GM23338 (cell line): ENCODE measurements at regions not wholly inside any gene's neighbourhood (a gene's known extent, or its start where the extent isn't known, plus 50 kb on each side); places are given as distances from the start of the nearest gene placed in this dataset.

Experiments
- CTCF ChIP-seq, 2 experiments: fragments of 200-600 bp in 1 of 2; sonication (generic) in 1 of 2; conservative IDR thresholded peaks; 2 replicates each; pipeline versions ENCODE4 v1.5.1 to v1.6.1; 2016 to 2017; ENCODE audit warnings: antibody characterized with exemption in 2 of 2, low read depth in 2 of 2, mild to moderate bottlenecking in 2 of 2, moderate library complexity in 1 of 2
- EZH2 ChIP-seq: fragments of 200-600 bp; sonication (generic); IDR thresholded peaks from one replicate; pipeline ENCODE4 v1.8.0; 2017; ENCODE audit warnings: antibody characterized with exemption, mild to moderate bottlenecking, low read depth; ENCODE audit not compliant: unreplicated experiment
- EZH2phosphoT487 ChIP-seq: fragments of 200-600 bp; sonication (generic); IDR thresholded peaks from one replicate; pipeline ENCODE4 v1.8.1; 2018; ENCODE audit warnings: antibody characterized with exemption; ENCODE audit not compliant: unreplicated experiment
- POLR2AphosphoS5 ChIP-seq: IDR thresholded peaks from 2 replicates; pipeline ENCODE4 v1.6.1; 2016; ENCODE audit warnings: antibody characterized with exemption, low read depth
- TF ChIP-seq, protein P1 (sequence below): IDR thresholded peaks from one replicate; pipeline ENCODE4 v1.6.1; 2018; ENCODE audit warnings: antibody characterized with exemption; ENCODE audit not compliant: unreplicated experiment

DNA sequence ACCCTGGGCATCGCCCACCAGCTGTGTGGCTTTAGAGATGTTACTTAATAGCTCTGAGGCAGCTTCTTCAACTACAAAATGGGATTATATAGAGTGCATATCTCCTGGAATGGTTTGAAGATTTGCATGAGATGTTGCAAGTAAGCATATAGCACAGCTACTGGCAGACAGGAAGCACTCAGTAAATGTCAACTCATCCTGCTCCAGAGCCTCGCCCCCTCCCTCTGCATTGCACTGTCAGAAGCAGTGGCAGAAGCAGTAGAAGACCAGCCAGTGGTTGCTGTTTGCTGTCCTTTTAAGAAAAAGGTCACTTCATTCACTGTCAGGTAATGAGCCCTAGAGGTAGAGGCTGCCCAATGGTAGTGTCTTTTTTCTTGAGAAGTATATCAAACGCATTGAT, 180.0 kb upstream of the GHITM start:
- TF ChIP-seq EZH2 (no peak), CTCF (conservative IDR thresholded peaks at IDR 0.05; ENCODE audit: low read depth in 2 of 2) (no peak), EZH2phosphoT487 (no peak), POLR2AphosphoS5 (no peak)
- TF ChIP-seq, protein P1, sequence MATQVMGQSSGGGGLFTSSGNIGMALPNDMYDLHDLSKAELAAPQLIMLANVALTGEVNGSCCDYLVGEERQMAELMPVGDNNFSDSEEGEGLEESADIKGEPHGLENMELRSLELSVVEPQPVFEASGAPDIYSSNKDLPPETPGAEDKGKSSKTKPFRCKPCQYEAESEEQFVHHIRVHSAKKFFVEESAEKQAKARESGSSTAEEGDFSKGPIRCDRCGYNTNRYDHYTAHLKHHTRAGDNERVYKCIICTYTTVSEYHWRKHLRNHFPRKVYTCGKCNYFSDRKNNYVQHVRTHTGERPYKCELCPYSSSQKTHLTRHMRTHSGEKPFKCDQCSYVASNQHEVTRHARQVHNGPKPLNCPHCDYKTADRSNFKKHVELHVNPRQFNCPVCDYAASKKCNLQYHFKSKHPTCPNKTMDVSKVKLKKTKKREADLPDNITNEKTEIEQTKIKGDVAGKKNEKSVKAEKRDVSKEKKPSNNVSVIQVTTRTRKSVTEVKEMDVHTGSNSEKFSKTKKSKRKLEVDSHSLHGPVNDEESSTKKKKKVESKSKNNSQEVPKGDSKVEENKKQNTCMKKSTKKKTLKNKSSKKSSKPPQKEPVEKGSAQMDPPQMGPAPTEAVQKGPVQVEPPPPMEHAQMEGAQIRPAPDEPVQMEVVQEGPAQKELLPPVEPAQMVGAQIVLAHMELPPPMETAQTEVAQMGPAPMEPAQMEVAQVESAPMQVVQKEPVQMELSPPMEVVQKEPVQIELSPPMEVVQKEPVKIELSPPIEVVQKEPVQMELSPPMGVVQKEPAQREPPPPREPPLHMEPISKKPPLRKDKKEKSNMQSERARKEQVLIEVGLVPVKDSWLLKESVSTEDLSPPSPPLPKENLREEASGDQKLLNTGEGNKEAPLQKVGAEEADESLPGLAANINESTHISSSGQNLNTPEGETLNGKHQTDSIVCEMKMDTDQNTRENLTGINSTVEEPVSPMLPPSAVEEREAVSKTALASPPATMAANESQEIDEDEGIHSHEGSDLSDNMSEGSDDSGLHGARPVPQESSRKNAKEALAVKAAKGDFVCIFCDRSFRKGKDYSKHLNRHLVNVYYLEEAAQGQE = no peak
